HPDE6-E6E7 (cell line): ENCODE measurements at regions not wholly inside any gene's neighbourhood (a gene's known extent, or its start where the extent isn't known, plus 50 kb on each side); places are given as distances from the start of the nearest gene placed in this dataset.
"Not testable (repeated sequence)": the region's sequence is repeated elsewhere in the genome, so short reads cannot be mapped to it uniquely, and the experiment has no call there.

Source experiments
- DNase-seq: peaks from one replicate; pipeline ENCODE4 v3.0.0; 2011; ENCODE audit warnings: missing footprints; ENCODE audit errors: extremely low spot score

DNA sequence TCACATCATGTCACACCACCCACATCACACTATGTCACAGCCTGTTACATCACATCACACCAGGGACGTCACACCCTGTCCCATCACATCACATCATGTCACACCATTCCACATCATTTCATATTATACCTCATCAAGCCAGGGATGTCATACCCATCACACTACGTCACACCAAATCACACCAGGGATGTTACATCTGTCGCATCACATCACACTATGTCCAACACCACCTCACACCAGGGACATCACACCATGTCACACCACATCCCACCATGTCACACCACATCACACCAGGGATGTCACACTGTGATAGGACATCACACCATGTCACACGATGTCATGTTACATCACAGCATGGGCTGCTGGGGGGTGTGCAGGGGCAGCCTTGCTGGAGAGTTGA is 110.6 kb downstream of the TMEM121 start:
- DNase-seq = no peak

- not testable (repeated sequence) for DNase-seq
Measured at GRCh38 chr14:105637345-105637744, 111.0 kb downstream of the TMEM121 start.

- DNase-seq = not testable (repeated sequence)
Measured at GRCh38 chr14:105639969-105640931, 113.9 kb downstream of the TMEM121 start.

- DNase-seq = no peak
Measured at GRCh38 chr14:105641075-105641937, 114.9 kb downstream of the TMEM121 start.

DNA sequence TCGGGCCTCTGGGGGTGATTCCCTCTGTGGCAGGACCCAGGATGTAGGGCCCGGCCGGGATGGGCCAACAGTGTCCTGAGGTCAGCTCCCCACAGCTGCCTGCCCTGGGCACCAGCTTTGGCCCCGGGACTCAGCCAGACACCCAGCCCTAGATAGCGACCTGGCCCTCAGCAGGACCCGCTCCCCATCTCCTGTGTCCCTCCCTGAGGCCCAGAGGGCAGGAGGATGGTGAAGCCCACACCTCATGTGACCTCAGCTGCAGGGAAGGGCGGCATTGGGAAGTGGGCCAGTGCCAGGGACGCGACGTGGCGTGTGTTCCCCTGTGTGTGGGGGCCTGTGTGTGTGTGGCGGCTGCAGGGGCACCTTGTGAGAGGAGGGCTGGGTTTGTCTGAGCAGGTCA is 115.6 kb downstream of the TMEM121 start:
- not testable (repeated sequence) for DNase-seq

DNA sequence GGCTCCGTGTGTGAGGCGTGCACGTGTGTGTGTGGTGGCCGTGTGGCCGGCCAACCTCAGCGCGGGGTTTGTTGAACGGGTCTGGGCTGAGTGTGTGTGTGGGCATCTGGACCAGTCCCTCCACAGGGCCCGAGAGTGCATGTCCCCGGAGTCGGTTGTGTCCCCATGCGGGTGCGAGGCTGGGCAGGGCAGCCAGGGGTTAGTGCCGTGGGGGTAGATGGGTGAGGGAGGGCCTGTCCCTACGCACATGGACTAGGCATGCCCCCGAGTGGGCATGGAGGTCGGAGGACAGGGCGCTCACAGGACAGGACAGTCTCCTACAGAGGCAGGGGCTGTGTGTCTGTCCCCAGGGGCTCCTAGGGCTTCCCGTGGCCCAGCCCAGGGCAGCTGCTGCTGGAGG is 116.1 kb downstream of the TMEM121 start:
- not testable (repeated sequence) for DNase-seq

DNA sequence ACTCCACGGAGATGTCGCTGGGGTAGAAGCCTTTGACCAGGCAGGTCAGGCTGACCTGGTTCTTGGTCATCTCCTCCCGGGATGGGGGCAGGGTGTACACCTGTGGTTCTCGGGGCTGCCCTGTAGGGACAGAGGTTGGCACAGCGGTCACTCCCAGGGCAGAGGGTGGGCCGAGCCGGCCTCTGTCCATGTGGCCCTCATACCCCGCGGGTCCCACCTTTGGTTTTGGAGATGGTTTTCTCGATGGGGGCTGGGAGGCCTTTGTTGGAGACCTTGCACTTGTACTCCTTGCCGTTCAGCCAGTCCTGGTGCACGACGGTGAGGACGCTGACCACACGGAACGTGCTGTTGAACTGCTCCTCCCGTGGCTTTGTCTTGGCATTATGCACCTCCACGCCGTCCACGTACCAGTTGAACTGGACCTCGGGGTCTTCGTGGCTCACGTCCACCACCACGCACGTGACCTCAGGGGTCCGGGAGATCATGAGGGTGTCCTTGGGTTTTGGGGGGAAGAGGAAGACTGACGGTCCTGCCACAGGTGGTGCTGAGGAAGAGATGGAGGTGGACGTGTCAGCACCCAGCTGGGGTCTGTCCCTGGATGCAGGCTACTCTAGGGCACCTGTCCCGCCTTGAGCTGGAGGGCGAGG is 117.1 kb downstream of the TMEM121 start:
- not testable (repeated sequence) for DNase-seq

- not testable (repeated sequence) for DNase-seq
Measured at GRCh38 chr14:105644053-105644435, 117.7 kb downstream of the TMEM121 start.

DNA sequence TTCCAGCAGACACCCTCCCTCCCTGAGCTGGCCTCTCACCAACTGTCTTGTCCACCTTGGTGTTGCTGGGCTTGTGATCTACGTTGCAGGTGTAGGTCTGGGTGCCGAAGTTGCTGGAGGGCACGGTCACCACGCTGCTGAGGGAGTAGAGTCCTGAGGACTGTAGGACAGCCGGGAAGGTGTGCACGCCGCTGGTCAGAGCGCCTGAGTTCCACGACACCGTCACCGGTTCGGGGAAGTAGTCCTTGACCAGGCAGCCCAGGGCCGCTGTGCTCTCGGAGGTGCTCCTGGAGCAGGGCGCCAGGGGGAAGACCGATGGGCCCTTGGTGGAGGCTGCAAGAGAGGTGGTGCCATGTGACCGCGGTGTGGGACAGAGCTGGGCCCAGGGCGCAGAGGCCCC is 118.1 kb downstream of the TMEM121 start:
- DNase-seq = not testable (repeated sequence)

DNA sequence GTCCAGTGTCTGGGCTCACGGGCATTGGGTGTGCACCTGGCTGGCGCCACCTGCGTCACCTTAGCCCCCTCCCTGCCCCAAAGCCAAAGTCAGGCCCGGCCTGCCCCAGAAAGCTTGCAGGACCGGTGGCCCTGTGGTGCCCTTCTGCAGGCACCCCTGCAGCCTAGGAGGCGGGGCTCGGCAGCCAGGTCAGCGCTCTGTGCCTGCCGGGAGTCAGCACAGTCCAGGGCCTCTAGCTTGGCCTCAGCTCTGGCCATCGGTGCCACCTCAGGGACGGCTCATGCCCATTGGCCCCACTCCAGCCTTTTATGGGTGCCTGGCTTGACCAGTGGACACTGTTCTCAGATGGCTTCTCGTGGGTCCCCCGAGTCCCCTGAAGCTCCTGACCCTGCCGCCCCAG is 118.5 kb downstream of the TMEM121 start:
- not testable (repeated sequence) for DNase-seq

- not testable (repeated sequence) for DNase-seq
Measured at GRCh38 chr14:105645389-105645788, 119.0 kb downstream of the TMEM121 start.

DNA sequence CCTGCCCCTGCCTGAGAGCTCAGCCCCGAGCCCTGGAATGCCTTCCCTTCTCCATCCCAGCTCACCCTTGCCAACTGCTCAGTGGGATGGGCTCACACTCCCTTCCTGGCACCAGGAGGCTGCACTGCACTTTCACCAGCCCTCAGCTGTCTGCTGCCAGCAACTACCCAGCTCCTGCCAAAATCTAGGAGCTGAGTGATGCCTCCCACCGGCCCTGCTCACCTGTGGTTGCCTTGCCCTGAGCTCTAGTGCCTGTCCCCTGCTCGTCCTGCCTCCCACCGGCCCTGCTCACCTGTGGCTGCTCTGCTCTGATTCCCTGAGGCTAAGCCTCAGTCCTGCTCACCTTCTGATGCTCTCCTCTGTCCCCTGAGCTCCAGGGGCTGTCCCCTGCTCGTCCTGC is 119.8 kb downstream of the TMEM121 start:
- no peak for DNase-seq

- DNase-seq = not testable (repeated sequence)
Measured at GRCh38 chr14:105646711-105647281, 120.4 kb downstream of the TMEM121 start.

- not testable (repeated sequence) for DNase-seq
Measured at GRCh38 chr14:105647426-105647783, 121.0 kb downstream of the TMEM121 start.

GRCh38 chr14:105647784-105648608 is 121.6 kb downstream of the TMEM121 start:
- DNase-seq = no peak

- DNase-seq = not testable (repeated sequence)
Measured at GRCh38 chr14:105648609-105649535, 122.5 kb downstream of the TMEM121 start.

DNA sequence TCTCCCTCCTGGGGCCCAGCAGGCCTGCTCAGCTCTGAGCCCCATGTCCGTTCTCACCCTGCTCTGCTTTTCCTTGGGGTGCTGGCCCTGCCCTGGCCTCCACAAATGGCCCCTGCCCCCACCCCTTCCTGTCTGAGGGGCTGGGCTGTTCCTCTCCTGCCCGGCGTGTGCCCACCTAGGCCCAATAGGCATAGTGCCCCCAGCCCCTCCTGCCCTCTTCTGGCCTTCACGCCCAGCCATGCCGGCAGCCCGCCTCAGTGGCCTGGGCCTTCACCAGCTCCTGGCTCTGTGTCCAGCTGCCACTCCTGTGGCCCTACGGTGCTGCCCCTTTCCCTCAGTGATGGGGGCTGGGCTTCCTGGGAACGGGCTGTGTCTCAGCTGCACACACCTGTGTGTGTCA is 125.9 kb downstream of the TMEM121 start:
- DNase-seq = not testable (repeated sequence)

DNA sequence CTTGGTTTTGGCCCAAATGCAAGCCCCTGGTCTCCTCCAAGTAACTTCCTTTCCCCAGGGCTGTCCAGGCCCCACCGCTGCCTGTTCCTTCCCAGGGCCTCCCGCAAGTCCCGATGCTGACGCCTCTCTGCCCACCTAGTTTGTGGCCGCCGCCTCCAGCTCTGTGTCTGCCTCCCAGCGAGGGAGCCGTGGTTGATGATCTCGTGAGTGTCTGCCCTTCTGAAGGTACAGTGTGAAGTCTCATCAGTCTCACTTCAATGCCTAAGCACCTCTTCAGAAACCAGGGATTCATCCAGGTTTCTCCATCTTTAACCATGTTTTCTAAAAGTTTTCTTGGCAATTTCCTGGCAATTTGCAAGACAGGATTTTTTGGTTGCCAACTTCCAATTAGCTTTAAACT is 127.5 kb downstream of the TMEM121 start:
- not testable (repeated sequence) for DNase-seq

DNA sequence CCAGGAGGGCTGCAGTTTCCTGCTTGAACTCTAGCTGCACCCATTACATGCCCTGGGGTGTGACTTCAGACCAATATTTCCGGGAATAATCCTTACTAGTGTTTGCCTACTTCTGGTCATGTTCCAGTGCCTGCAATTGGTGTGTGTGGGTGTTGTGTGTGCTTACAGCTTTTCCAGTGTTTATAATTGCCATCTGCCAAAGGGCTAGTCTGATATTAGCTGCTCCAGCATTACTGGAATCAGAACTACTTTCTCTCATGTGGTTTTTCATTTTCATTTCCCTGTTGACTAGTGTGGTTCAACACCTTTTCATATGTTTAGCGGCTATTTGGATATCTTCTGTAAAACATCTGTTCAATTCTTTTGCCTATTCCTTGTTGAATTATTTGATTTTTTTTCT is 132.9 kb downstream of the TMEM121 start:
- DNase-seq = not testable (repeated sequence)
